Epidermal melanocyte (primary cell): ENCODE measurements at regions not wholly inside any gene's neighbourhood (a gene's known extent, or its start where the extent isn't known, plus 50 kb on each side); places are given as distances from the start of the nearest gene placed in this dataset.
"Not testable (repeated sequence)": the region's sequence is repeated elsewhere in the genome, so short reads cannot be mapped to it uniquely, and the experiment has no call there.

ENCODE experiments used
- DNase-seq: peaks from one replicate; pipeline ENCODE4 v3.0.0; 2011; ENCODE audit warnings: low spot score; ENCODE audit not compliant: insufficient read length

- no peak for DNase-seq
Measured at GRCh38 chr16:65343556-65343955, 221.7 kb upstream of the CDH11 start.

GRCh38 chr16:65342231-65342866, 220.5 kb upstream of the CDH11 start:
- DNase-seq, result no peak

DNA sequence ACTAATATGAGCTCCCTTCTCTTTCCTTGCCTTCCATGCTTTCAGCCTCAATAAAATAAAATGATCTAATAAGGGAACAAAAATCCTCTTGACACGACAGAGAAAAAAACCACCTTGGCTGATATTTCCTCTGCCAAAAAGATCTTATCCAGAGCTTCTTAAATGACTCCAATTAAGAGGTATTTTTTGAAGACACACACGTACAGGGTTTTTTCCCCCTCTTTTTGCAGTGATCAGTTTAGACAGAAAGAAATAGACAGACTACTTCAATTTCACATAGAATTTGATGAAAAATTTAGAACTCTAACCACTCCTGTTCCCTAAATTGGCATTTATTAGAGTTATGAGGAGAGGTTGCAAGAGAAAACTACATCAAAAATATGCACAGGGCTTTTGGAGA, 217.2 kb upstream of the CDH11 start:
- DNase-seq, result no peak

DNA sequence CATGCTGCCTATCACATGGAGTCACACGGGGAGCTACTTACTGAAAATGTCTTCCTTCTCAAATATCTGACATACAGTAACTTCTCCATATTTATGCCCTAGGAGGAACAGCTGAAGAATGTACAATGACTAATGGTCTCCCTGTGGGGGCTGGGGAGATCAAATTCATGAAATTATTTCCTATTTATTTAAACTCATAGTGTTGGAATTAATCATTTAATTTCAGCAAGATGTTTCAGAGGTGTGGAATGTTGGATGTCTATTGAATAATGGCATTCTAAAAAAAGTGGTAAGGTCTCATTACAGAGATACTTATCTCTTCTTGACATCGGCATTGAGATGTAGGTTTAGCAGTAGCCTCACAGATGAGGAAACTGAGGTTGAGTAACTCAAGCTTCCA, 214.3 kb upstream of the CDH11 start:
- DNase-seq, result no peak

GRCh38 chr16:65334081-65334480, 212.2 kb upstream of the CDH11 start:
- DNase-seq, result no peak

DNA sequence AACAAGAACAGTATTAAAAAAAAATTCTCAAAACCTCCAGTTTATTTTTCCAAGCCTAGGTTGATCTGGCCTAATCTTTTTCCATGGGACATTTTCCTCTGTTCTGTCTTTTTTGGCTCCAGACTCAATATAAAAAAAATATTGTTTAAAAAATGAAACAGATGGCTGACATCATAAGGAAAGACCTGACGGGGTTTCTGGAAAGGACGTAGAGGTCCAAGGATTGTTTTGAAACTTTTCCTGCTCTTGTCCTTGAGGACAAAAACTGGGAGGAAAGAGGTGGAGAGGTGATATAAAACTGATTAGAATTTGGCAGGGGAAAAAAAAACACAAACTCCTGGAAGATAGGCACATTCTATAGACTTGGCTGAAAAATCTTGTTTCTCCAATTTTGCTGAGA, 211.4 kb upstream of the CDH11 start:
- DNase-seq, result no peak

DNA sequence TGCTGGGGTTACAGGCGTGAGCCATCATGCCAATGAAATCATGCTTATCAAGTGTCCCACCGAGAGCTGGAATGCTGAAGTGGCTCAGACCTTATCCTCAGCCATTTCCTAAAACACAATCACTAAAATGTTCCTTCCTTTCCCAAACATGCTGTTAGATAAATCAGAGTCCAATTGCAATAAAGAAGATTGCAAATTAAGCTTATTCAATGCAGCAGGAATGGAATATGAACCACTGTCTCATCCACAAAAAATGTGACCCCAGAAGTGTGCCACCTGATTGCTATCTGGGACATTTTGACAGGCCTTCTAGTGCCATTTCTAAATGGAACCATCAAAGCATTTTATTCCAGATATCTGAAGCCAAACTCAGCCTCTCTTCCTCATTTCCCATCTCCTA, 205.5 kb upstream of the CDH11 start:
- DNase-seq, result no peak

- DNase-seq, result no peak
Measured at GRCh38 chr16:65323655-65324237, 201.9 kb upstream of the CDH11 start.

- DNase-seq, result no peak
Measured at GRCh38 chr16:65319621-65320231, 197.9 kb upstream of the CDH11 start.

GRCh38 chr16:65318590-65319257, 196.9 kb upstream of the CDH11 start:
- no peak for DNase-seq

- DNase-seq, result no peak
Measured at GRCh38 chr16:65318138-65318537, 196.3 kb upstream of the CDH11 start.

GRCh38 chr16:65316808-65317207, 194.9 kb upstream of the CDH11 start:
- DNase-seq, result no peak

DNA sequence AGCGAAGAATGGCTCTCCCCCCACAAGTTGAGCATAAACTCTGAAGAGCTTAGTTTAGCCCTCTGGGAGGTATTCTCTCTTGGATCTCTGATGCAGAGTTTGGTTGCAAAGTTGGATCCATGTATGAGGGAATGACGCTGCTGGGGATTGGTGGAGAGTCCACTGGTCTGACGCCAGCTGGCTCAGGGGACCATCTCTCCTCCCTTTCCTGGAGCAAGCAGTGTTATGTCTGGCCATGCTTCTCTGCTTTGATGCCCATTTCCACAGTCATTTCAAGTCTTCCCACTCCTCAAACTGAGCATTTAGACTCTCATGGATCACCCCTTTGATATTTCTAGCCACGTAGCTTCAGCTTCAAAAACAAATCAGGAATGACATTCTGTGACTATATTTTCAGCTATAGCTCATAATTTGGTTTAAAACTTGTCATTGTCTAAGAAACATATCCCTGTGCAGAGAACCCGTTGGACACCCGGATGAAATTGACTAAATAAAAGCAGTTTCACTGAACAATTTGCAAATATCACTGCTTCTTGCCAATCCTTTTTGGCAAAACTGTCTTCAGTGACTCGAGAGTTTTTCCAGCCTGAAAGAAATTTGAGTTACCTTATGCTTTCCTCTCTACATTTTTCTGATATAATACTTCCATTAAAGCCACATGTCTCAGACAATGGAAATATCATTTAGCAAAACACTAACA, 193.4 kb upstream of the CDH11 start:
- DNase-seq, result no peak

DNA sequence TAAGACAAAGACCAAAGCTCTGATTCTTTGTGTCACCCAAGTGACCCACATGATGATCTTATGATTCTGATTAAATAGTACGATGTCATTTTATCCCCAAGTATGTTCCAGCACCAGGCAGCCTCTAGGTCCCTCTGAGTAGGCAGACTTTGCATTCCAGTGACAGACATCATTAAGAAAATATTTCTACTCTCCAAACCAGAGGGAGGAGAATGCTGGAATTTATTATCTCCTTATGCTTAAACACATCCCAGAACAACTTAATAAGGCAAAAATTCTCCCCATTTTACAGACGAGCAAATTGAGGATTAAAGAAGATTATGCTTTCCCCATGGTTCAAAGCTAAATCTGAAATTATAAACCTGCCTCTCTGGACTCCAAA, 192.8 kb upstream of the CDH11 start:
- no peak for DNase-seq

DNA sequence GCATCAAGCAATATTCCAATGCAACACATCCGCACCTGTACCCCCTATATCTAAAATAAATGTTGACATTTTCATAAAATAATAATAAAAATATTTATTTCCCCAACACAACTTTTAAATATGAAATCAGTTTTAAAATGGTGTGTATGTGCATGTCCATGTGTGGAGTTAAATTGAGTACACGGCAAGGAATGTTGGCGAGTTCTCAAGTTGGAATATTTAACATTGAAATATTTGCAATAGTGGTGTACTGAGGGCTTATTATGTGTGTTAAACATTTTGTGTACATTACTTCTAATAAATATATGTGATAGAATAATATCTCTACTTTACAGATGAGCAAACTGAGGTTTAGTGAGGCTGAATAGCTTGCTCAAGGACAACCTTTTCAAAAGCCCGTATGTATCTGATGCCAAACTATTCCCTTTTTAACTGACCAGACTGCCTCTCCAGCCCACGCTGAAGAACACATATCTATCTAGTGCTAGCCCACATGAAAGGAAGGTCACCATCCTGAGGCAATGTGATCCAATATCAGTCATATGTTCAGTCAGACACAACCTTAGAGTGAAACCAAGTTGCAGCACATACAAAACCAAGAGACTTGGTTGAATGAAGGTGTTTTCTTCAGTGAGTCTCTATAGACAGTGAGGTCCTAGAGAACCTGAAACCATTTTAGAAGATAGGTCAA, 192.2 kb upstream of the CDH11 start:
- no peak for DNase-seq

DNA sequence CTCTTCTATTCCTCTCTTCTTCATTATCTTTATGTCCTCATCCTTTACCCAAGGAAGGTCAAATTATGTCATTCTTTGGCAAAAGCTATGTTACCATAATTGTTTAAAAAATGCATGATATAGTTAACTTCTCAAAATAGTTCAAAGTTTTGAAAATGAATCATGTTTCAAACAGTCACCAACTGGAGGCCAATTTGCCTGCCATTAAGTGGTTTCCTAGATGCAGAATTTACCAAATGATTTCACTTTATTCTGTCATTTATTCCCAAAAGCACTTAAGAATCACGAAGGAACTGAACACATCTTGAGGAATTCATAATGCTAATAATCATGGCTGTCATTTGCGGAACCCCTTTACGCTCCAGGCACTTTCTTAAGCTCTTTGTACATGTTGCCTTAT, 190.9 kb upstream of the CDH11 start:
- no peak for DNase-seq

- DNase-seq, result no peak
Measured at GRCh38 chr16:65312071-65312470, 190.2 kb upstream of the CDH11 start.

- DNase-seq, result not testable (repeated sequence)
Measured at GRCh38 chr16:65310491-65310890, 188.6 kb upstream of the CDH11 start.

DNA sequence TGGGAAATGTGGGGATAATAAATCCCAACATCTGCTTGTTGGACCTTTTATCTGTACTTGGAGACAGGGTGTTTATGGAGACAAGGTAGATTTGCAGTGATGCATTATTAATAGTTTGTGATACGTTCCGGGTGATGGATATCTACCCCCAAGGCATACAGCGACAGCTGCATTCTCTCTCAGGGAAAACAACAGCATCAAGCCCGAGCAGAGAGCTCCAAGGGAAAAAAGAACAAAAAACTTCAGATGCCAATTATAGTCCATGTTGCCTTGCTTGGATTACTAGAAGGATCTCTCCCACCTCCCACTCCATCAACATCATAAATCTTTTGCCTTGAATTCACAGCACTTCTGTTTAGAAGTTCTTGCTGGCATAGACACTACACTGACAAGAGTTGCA, 187.5 kb upstream of the CDH11 start:
- no peak for DNase-seq

- no peak for DNase-seq
Measured at GRCh38 chr16:65308506-65308905, 186.6 kb upstream of the CDH11 start.

DNA sequence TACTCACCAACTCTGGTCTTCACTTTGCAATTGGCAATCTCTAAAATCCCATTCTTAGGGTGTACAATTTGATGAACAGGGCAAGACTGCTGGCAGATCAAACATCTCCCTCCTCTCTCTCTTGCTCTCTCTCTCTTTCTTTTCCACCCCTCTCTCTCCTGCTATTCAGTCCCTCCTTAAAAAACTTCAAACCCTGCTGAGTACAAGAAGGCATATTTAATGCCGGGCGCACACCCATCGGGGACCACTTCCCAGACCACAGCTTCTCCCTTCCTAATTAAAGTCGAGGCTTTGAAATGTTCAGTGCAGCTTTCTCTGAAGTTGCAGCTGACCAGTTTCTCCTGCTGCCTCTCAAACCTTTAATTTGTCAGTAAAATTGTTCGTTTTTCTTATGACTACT, 185.4 kb upstream of the CDH11 start:
- no peak for DNase-seq
